ENCODE measurements at regions not wholly inside any gene's neighbourhood (a gene's known extent, or its start where the extent isn't known, plus 50 kb on each side); places are given as distances from the start of the nearest gene placed in this dataset.

GRCh38 chr17:13076905-13077304 lies 59.1 kb upstream of the ELAC2 start:
- H4K20me1 ChIP-seq (ENCODE audit: insufficient read depth, low read length), result no peaks in the 10 kb centered on the region
- TF ChIP-seq CTCF (IDR thresholded peaks at IDR 0.05), result no peak
- no peaks in the 10 kb centered on the region for H3K36me3 ChIP-seq (replicated peaks in 1 of 2; ENCODE audit: control insufficient read depth in 1 of 2, insufficient read depth in 2 of 2, low read length in 2 of 2)
- H3K36me3 Mint-ChIP-seq, result no peaks in the 10 kb centered on the region
- H3K4me1 Mint-ChIP-seq, result no peaks in the 10 kb centered on the region
- H3K79me2 ChIP-seq (ENCODE audit: insufficient read depth, low read length), result no peaks in the 10 kb centered on the region
- peaks cover 13 to 21% of the 10 kb centered on the region in 2 donors for H3K9me3 ChIP-seq (replicated peaks in 1 of 2; ENCODE audit: control insufficient read depth in 1 of 2, insufficient read depth in 1 of 2, low read length in 2 of 2)
- H2AFZ ChIP-seq (ENCODE audit: insufficient read depth, low read depth, low read length, poor library complexity, severe bottlenecking), result no peak overlapping the region
- H3K9ac ChIP-seq (ENCODE audit: insufficient read depth, low read length, poor library complexity, severe bottlenecking), result no peak overlapping the region
- intact Hi-C loops (cut with micrococcal nuclease), result no loop called here
- no peak for DNase-seq
- no peak overlapping the region for H3K27ac Mint-ChIP-seq
- H3K27ac ChIP-seq (ENCODE audit: low read depth in 1 of 2, low read length in 2 of 2), result no peak overlapping the region
- no peaks in the 10 kb centered on the region for H3K4me1 ChIP-seq (ENCODE audit: control insufficient read depth in 1 of 2, insufficient read depth in 2 of 2, low read length in 2 of 2)
- no peaks in the 10 kb centered on the region for H3K27me3 ChIP-seq (ENCODE audit: control insufficient read depth in 2 of 2, insufficient read depth in 2 of 2, low read length in 2 of 2)
- H3K4me3 ChIP-seq (replicated peaks in 1 of 3; ENCODE audit: low read depth in 2 of 3, low read length in 3 of 3), result no peak overlapping the region
- peaks cover 0 to 4% (median 3%) of the 10 kb centered on the region in 3 donors for H3K27me3 Mint-ChIP-seq (ENCODE audit: low read depth in 3 of 3)
- H3K9me3 Mint-ChIP-seq, result peaks cover 2 to 20% (median 9%) of the 10 kb centered on the region in 7 donors
- H3K4me2 ChIP-seq (replicated peaks; ENCODE audit: extremely low read depth, low read length, poor library complexity, severe bottlenecking), result no peak overlapping the region
- 100% methylated on average over 2 of the region's 4 CpGs for WGBS (ENCODE audit: insufficient coverage)
- H3K4me3 Mint-ChIP-seq, result no peak overlapping the region

- Histone ChIP-seq H3K4me3 (replicated peaks in 1 of 3; ENCODE audit: low read depth in 2 of 3, low read length in 3 of 3) (no peak overlapping the region), H3K9ac (ENCODE audit: insufficient read depth, low read length, poor library complexity, severe bottlenecking) (no peak overlapping the region), H3K4me1 (ENCODE audit: control insufficient read depth in 1 of 2, insufficient read depth in 2 of 2, low read length in 2 of 2) (no peaks in the 10 kb centered on the region), H3K27ac (ENCODE audit: low read depth in 1 of 2, low read length in 2 of 2) (no peak overlapping the region), H3K9me3 (replicated peaks in 1 of 2; ENCODE audit: control insufficient read depth in 1 of 2, insufficient read depth in 1 of 2, low read length in 2 of 2) (peaks cover 2% of the 10 kb centered on the region in 2 donors), H2AFZ (ENCODE audit: insufficient read depth, low read depth, low read length, poor library complexity, severe bottlenecking) (no peak overlapping the region), H4K20me1 (ENCODE audit: insufficient read depth, low read length) (no peaks in the 10 kb centered on the region), H3K36me3 (replicated peaks in 1 of 2; ENCODE audit: control insufficient read depth in 1 of 2, insufficient read depth in 2 of 2, low read length in 2 of 2) (no peaks in the 10 kb centered on the region), H3K79me2 (ENCODE audit: insufficient read depth, low read length) (no peaks in the 10 kb centered on the region), H3K4me2 (replicated peaks; ENCODE audit: extremely low read depth, low read length, poor library complexity, severe bottlenecking) (no peak overlapping the region), H3K27me3 (ENCODE audit: control insufficient read depth in 2 of 2, insufficient read depth in 2 of 2, low read length in 2 of 2) (no peaks in the 10 kb centered on the region)
- Mint-ChIP-seq H3K4me3 (no peak overlapping the region), H3K36me3 (no peaks in the 10 kb centered on the region), H3K9me3 (peaks cover 2 to 9% (median 3%) of the 10 kb centered on the region in 7 donors), H3K4me1 (no peaks in the 10 kb centered on the region), H3K27me3 (ENCODE audit: low read depth in 3 of 3) (peaks cover under 1 to 4% (median 3%) of the 10 kb centered on the region in 3 donors), H3K27ac (no peak overlapping the region)
- DNase-seq, result no peak
- intact Hi-C loops (cut with micrococcal nuclease), result no loop called here
- no CpG with 5 or more reads among the region's 2 CpGs for WGBS (ENCODE audit: insufficient coverage)
- no peak for TF ChIP-seq CTCF (IDR thresholded peaks at IDR 0.05)
Measured at GRCh38 chr17:13074026-13074425, 56.2 kb upstream of the ELAC2 start.

Data from CD14-positive monocyte (primary cell).